ENCODE measurements at regions not wholly inside any gene's neighbourhood (a gene's known extent, or its start where the extent isn't known, plus 50 kb on each side); places are given as distances from the start of the nearest gene placed in this dataset.

DNA sequence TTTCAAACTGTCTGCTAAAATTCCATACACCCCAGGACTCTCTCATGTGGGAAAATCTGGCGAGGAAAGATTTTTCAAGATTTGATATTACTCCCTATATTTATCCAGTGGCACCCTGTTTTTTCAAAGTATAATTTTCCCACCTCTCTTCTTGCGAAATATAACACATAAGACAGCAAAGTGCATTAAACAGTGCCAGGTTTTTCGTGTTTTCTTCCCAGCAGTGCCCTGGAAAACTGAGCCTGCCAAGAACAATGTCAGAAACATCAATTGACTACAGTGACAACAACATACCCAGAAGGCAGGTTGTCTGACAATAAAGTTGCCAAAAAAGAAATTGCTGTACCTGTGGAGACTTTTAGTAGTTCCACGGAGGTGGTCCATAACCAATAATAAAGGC lies 545.0 kb upstream of the ZNF608 start:
- TF ChIP-seq, protein P1, sequence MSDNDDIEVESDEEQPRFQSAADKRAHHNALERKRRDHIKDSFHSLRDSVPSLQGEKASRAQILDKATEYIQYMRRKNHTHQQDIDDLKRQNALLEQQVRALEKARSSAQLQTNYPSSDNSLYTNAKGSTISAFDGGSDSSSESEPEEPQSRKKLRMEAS (IDR thresholded peaks at IDR 0.05; ENCODE audit: insufficient read depth, insufficient read length), result no peak
- TF ChIP-seq FOS (IDR thresholded peaks at IDR 0.05; ENCODE audit: borderline replicate concordance, insufficient read depth, low read length), result no peak
- no peak for TF ChIP-seq EZH2 (IDR thresholded peaks at IDR 0.05; ENCODE audit: borderline replicate concordance, low read depth, low read length, severe bottlenecking)

Measured in endothelial cell of umbilical vein (primary cell).